OCI-LY1 (cell line): ENCODE measurements at regions not wholly inside any gene's neighbourhood (a gene's known extent, or its start where the extent isn't known, plus 50 kb on each side); places are given as distances from the start of the nearest gene placed in this dataset.

Experiments used
- EZH2 ChIP-seq: fragments of 200-600 bp; sonication (generic), shearing (Covaris generic); IDR thresholded peaks from 2 replicates; pipeline ENCODE4 v1.8.0; 2017; ENCODE audit warnings: borderline replicate concordance, mixed run types, mild to moderate bottlenecking, antibody characterized with exemption, low read length, moderate library complexity, mixed read lengths
- TF ChIP-seq, protein P1 (sequence below): fragments of 200-600 bp; sonication (generic), shearing (Covaris generic); IDR thresholded peaks from 2 replicates; pipeline ENCODE4 v1.5.1; 2017; ENCODE audit warnings: mild to moderate bottlenecking, antibody characterized with exemption, low read length, moderate library complexity, mixed read lengths

DNA sequence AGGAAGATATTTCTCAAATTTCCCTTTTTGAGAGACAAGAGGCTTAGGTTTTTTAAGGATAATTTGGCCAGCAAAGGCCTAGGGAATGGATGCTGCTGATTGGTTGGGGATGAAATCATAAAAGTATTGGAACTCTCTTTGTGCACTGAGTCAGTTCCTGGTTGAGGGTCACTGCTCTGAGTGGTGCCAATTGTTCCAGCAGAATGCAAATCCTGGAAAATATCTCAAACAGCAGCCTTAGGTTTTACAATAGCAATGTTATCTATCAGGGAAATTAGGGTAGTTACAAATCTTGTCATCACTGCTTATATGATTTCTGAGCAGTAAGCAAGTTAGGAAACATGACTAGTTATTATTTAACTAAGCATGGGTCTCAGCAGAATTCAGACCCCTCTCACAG lies 96.2 kb downstream of the RAD51AP2 start:
- TF ChIP-seq, protein P1, sequence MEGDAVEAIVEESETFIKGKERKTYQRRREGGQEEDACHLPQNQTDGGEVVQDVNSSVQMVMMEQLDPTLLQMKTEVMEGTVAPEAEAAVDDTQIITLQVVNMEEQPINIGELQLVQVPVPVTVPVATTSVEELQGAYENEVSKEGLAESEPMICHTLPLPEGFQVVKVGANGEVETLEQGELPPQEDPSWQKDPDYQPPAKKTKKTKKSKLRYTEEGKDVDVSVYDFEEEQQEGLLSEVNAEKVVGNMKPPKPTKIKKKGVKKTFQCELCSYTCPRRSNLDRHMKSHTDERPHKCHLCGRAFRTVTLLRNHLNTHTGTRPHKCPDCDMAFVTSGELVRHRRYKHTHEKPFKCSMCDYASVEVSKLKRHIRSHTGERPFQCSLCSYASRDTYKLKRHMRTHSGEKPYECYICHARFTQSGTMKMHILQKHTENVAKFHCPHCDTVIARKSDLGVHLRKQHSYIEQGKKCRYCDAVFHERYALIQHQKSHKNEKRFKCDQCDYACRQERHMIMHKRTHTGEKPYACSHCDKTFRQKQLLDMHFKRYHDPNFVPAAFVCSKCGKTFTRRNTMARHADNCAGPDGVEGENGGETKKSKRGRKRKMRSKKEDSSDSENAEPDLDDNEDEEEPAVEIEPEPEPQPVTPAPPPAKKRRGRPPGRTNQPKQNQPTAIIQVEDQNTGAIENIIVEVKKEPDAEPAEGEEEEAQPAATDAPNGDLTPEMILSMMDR, result no peak
- no peak for TF ChIP-seq EZH2
